KBM-7 (cell line): ENCODE measurements at regions not wholly inside any gene's neighbourhood (a gene's known extent, or its start where the extent isn't known, plus 50 kb on each side); places are given as distances from the start of the nearest gene placed in this dataset.
A peak's percentile ranks its signal among the peaks of the same experiment; 100 is the strongest.

Experiments used
- DNase-seq: peaks from one replicate; pipeline ENCODE4 v3.0.0-alpha.2; 2015
- in situ Hi-C: fragments of 300-500 bp; cut with MboI; formaldehyde crosslinking; loops from 2 replicates; pipeline ENCODE4 v1.14.3; 2020; ENCODE audit warnings: low sequenced_read_pairs, low pct_unique_long_range_greater_than_20kb, mixed read lengths

DNA sequence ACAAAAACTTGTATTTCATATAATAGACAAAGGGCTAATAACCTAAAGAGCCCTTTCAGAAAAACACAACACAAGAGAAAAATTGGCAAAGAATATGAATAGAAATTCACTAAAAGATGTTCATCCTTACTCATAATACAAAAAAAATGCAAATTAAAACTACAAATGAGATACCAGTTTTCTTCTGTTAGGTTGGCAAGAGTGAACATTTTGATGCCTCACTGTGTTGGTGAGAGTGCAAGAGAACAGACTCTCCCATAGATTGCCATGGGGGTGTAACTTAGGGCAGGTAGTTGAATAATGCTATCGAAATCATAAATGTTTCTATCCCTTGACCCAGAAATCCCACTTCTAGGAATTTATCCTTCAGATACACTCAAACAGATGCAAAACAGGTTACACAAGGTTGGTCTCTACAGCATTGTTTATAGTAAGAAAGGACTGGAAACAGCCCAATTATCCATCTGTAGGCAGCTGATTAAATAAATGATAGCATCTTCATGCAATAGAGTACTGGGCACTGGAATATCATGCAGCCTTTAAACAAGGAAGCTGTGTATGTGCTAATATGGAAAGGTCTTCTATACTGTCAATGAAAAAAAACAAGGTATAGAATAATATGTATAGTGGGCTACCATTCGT is 146.3 kb downstream of the TLE3 start:
- in situ Hi-C loops = no loop called here
- DNase-seq = no peak

DNA sequence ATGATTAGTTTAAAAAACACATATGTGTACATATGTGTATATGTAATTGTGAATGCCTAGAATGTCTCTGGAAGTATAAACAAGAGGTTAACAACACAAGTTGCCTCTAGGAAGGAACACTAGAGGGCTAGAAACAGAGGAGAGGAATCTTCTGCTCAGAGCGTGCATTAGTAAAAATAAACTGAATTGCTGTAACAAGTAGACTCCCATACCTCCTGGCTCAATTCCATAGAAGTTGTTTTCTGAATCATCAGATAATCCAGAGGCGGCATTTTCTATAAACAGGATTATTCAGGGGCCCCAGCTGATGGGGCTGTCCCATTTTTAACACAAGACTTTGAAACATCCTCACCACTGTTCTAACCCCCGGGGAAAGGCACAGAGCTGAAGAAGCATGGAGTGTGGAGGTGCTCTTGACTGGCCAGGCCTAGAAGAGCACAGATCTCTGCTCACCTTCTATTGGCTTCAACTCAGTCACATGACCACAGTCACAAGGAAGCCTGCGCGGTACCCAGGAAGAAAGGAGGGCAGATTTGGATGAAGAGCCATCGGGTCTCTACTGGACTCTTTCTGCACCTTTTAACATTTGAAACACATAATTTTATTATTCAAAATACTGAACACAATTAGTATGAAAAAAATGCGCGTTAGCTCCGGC is 145.7 kb downstream of the TLE3 start:
- in situ Hi-C loops = no loop called here
- no peak for DNase-seq

GRCh38 chr15:69953051-69953450 is 144.7 kb downstream of the TLE3 start:
- no peak for DNase-seq

GRCh38 chr15:69953816-69954215 is 143.9 kb downstream of the TLE3 start:
- in situ Hi-C loops = no loop called here
- DNase-seq = no peak

More at GRCh38 chr15:69953051-69953450, 144.7 kb downstream of the TLE3 start:
- in situ Hi-C loops = no loop called here

DNA sequence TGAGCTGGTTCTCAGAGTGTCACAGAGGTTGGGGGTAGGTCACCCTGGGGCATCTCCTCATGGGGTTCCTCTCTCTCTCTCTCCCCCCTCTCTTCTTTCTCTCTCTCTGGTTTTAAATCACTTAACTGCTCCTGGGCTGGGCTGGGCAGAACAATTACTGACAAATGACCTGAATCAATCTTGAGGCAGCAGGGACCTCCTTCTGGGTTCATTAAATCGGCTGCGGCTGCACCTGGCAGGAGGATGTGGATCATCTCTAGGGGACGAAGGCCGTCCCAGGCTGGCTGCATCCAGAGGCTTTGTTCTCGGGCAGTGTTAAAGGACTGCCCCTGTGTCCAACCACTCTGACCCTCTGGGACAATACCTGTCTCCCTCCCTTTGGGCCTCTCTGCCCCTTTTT is 143.1 kb downstream of the TLE3 start:
- in situ Hi-C loops = no loop called here
- DNase-seq = no peak

GRCh38 chr15:69955240-69955894 is 142.3 kb downstream of the TLE3 start:
- DNase-seq = no peak
- in situ Hi-C loops = no loop called here

GRCh38 chr15:69956417-69956816 is 141.3 kb downstream of the TLE3 start:
- no peak for DNase-seq
- in situ Hi-C loops = no loop called here

GRCh38 chr15:69957175-69957574 is 140.5 kb downstream of the TLE3 start:
- in situ Hi-C loops = no loop called here
- no peak for DNase-seq

GRCh38 chr15:69958496-69959084 is 139.1 kb downstream of the TLE3 start:
- no peak for DNase-seq
- in situ Hi-C loops = no loop called here

GRCh38 chr15:69962561-69962960 is 135.2 kb downstream of the TLE3 start:
- no peak for DNase-seq
- in situ Hi-C loops = no loop called here

DNA sequence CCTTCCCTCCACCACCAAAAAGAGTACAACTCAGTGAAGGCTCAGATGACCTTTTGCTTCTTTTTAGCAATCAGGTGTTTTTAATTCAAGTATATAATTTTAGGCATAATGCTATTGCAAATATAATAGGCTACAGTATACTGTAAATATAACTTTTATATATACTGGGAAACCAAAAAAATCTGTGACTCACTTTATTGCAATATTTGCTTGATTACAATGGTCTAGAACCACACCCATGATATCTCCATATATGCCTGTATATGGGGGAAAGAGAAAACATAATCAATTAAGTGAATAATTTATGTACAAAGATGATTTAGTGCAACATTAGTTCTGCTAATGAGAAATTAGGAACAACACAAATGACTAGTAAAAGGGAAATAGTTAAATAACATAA is 134.3 kb downstream of the TLE3 start:
- DNase-seq = no peak

GRCh38 chr15:69971771-69972170 is 125.9 kb downstream of the TLE3 start:
- in situ Hi-C loops = no loop called here
- no peak for DNase-seq

More for the DNA sequence above, 134.3 kb downstream of the TLE3 start:
- in situ Hi-C loops = no loop called here

- in situ Hi-C loops = no loop called here
- no peak for DNase-seq
These were observed 125.3 kb downstream of the TLE3 start for GRCh38 chr15:69972436-69972835.

DNA sequence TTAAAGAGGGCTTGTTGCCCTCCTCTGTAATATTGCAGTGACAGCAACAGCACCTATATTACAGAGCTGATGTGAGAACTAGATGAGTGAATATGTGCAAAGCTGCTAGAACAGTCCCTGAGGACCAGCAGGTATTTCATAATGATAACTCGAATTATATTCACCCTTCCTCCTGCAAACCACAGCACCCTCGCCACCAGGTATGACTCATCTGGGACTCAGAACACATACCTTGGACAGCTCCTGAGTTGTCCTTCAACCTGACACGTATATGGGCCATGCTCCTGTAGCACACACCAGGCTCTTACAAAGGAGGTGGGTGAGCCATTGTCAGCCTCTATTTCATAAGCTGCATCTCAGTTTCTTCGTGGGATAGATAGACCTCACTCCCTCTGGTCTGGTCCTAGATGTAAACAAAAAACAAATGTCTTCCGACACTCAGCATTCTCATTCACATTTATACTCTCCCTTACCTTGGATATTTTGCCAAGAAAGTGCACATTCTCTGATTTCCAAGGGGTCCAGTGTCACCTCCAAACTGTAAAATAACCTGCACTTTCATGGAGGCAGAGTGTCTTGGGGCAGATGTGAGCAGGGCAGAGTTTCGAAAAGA is 124.5 kb downstream of the TLE3 start:
- DNase-seq = peak; percentile 48
- in situ Hi-C loops = no loop called here

- in situ Hi-C loops = no loop called here
- DNase-seq = no peak
These were observed 123.8 kb downstream of the TLE3 start for GRCh38 chr15:69973880-69974279.

GRCh38 chr15:69974321-69974720 is 123.4 kb downstream of the TLE3 start:
- in situ Hi-C loops = no loop called here
- DNase-seq = no peak

GRCh38 chr15:69976366-69976994 is 121.2 kb downstream of the TLE3 start:
- DNase-seq = peak; percentile 51
- in situ Hi-C loops = no loop called here

- in situ Hi-C loops = no loop called here
- DNase-seq = no peak
These were observed 119.1 kb downstream of the TLE3 start for GRCh38 chr15:69978603-69979002.

- in situ Hi-C loops = no loop called here
These were observed 118.5 kb downstream of the TLE3 start for GRCh38 chr15:69979262-69979661.

More at GRCh38 chr15:69979262-69979661, 118.5 kb downstream of the TLE3 start:
- no peak for DNase-seq
